ENCODE measurements at regions not wholly inside any gene's neighbourhood (a gene's known extent, or its start where the extent isn't known, plus 50 kb on each side); places are given as distances from the start of the nearest gene placed in this dataset.

GRCh38 chr3:71997066-71997653 is 212.2 kb upstream of the PROK2 start:
- no peak for DNase-seq

GRCh38 chr3:71994906-71995305 is 210.0 kb upstream of the PROK2 start:
- no peak for DNase-seq

GRCh38 chr3:71994203-71994602 is 209.3 kb upstream of the PROK2 start:
- no peak for DNase-seq

- no peak for DNase-seq
These were observed 206.7 kb upstream of the PROK2 start for GRCh38 chr3:71991681-71992080.

GRCh38 chr3:71991046-71991445 is 206.1 kb upstream of the PROK2 start:
- no peak for DNase-seq

- no peak for DNase-seq
These were observed 205.6 kb upstream of the PROK2 start for GRCh38 chr3:71990545-71990944.

- no peak for DNase-seq
These were observed 204.2 kb upstream of the PROK2 start for GRCh38 chr3:71989165-71989564.

- DNase-seq, result no peak
These were observed 202.9 kb upstream of the PROK2 start for GRCh38 chr3:71987828-71988227.

GRCh38 chr3:71987089-71987735 is 202.3 kb upstream of the PROK2 start:
- no peak for DNase-seq

- no peak for DNase-seq
These were observed 201.7 kb upstream of the PROK2 start for GRCh38 chr3:71986606-71987005.

GRCh38 chr3:71984843-71985613 is 200.1 kb upstream of the PROK2 start:
- DNase-seq, result peak; percentile 44 to 60

- no peak for DNase-seq
These were observed 198.7 kb upstream of the PROK2 start for GRCh38 chr3:71983694-71984093.

- DNase-seq, result peak; percentile 69 to 72
These were observed 197.7 kb upstream of the PROK2 start for GRCh38 chr3:71982506-71983258.

- no peak for DNase-seq
These were observed 194.2 kb upstream of the PROK2 start for GRCh38 chr3:71979175-71979574.

- DNase-seq, result peak; percentile 52 to 59
These were observed 193.3 kb upstream of the PROK2 start for GRCh38 chr3:71978150-71978721.

GRCh38 chr3:71977525-71977924 is 192.6 kb upstream of the PROK2 start:
- DNase-seq, result no peak

GRCh38 chr3:71975573-71975972 is 190.6 kb upstream of the PROK2 start:
- DNase-seq, result no peak

GRCh38 chr3:71974786-71975185 is 189.8 kb upstream of the PROK2 start:
- DNase-seq, result no peak

GRCh38 chr3:71973274-71974030 is 188.5 kb upstream of the PROK2 start:
- DNase-seq, result no peak

GRCh38 chr3:71972031-71972430 is 187.1 kb upstream of the PROK2 start:
- DNase-seq, result no peak

GRCh38 chr3:71968544-71968943 is 183.6 kb upstream of the PROK2 start:
- DNase-seq, result no peak

GRCh38 chr3:71966185-71966584 is 181.2 kb upstream of the PROK2 start:
- no peak for DNase-seq

Measured in activated T-cell treated with anti-CD3 and anti-CD28 coated beads, Interleukin-2, amount 50 U/mL, for 48 hours (primary cell).